ENCODE measurements at regions not wholly inside any gene's neighbourhood (a gene's known extent, or its start where the extent isn't known, plus 50 kb on each side); places are given as distances from the start of the nearest gene placed in this dataset.

GRCh38 chr11:131284041-131284440 is 86.4 kb upstream of the NTM start:
- FAIRE-seq (no peak), DNase-seq (ENCODE audit: low read depth, low spot score) (no peak), ATAC-seq (no peak)
- H3K4me1 ChIP-seq (ENCODE audit: control insufficient read depth, insufficient read depth, low read length), result no peaks in the 10 kb centered on the region
- no TSS peak for BruUV-seq (replicated peaks)
- H3K9ac ChIP-seq (ENCODE audit: control insufficient read depth, insufficient read depth, low read length), result no peak overlapping the region
- intact Hi-C loops (cut with micrococcal nuclease; ENCODE audit: unreplicated experiment) (no loop called here), in situ Hi-C loops (cut with MboI) (no loop called here)
- ChIA-PET RAD21 (ENCODE audit: unreplicated experiment) (no interaction called here), SMC1A (ENCODE audit: uncharacterized antibody, unreplicated experiment) (interaction anchor here (0.9 kb wide), 1 partner anchor 12 kb away, joined by 3 read pairs; no protein-coding TSS in a partner anchor), CTCF (no interaction called here), POLR2A (no interaction called here)
- no peaks in the 10 kb centered on the region for H3K36me3 ChIP-seq (ENCODE audit: control insufficient read depth in 2 of 2, insufficient read depth in 2 of 2, low read length in 1 of 2)
- H3K27ac ChIP-seq (ENCODE audit: control insufficient read depth, insufficient read depth), result no peak overlapping the region
- no peaks in the 10 kb centered on the region for H4K20me1 ChIP-seq (ENCODE audit: control insufficient read depth, insufficient read depth)
- no peak overlapping the region for H3K4me2 ChIP-seq (ENCODE audit: control insufficient read depth, insufficient read depth)
- TF ChIP-seq EGR1 (IDR thresholded peaks at IDR 0.05; ENCODE audit: borderline replicate concordance in 1 of 2, low read depth in 2 of 2, low read length in 2 of 2) (no peak), GATAD2B (conservative IDR thresholded peaks at IDR 0.05; ENCODE audit: low read depth) (no peak), MAX (IDR thresholded peaks at IDR 0.05; ENCODE audit: low read depth, low read length) (no peak), ZNF687 (IDR thresholded peaks at IDR 0.05) (no peak), POLR2A (IDR thresholded peaks at IDR 0.05; ENCODE audit: low read depth, low read length) (no peak), SREBF1 (IDR thresholded peaks at IDR 0.05; ENCODE audit: low read length) (no peak), USF2 (IDR thresholded peaks at IDR 0.05; ENCODE audit: borderline replicate concordance, low read depth, low read length) (no peak), CEBPZ (IDR thresholded peaks at IDR 0.05; ENCODE audit: low read depth, low read length) (no peak), SMARCA5 (IDR thresholded peaks at IDR 0.05) (no peak), RELB (IDR thresholded peaks at IDR 0.05; ENCODE audit: low read depth) (no peak), FOXK2 (IDR thresholded peaks at IDR 0.05) (no peak), PML (IDR thresholded peaks at IDR 0.05; ENCODE audit: low read length) (no peak), ZNF274 (IDR thresholded peaks at IDR 0.05; ENCODE audit: insufficient read depth, insufficient read length) (no peak), RBBP5 (conservative IDR thresholded peaks at IDR 0.05) (no peak), ZNF384 (IDR thresholded peaks at IDR 0.05; ENCODE audit: borderline replicate concordance, low read depth, low read length) (no peak), YY1 (IDR thresholded peaks at IDR 0.05; ENCODE audit: low read depth, low read length) (no peak)
- WGBS (ENCODE audit: insufficient coverage, insufficient replicate concordance, low lambda C conversion rate, missing lambda C conversion rate), result 8% methylated on average over 6 of the region's 6 CpGs
- H3K9me3 ChIP-seq (replicated peaks; ENCODE audit: control insufficient read depth, insufficient read depth, low read length), result no peaks in the 10 kb centered on the region
- no peaks in the 10 kb centered on the region for H3K79me2 ChIP-seq (ENCODE audit: control insufficient read depth, insufficient read depth, low read length)
- H2AFZ ChIP-seq (ENCODE audit: control insufficient read depth, low read depth, low read length), result no peak overlapping the region
- H3K27me3 ChIP-seq (replicated peaks in 1 of 2; ENCODE audit: control insufficient read depth in 2 of 2, insufficient read depth in 2 of 2, low read length in 1 of 2), result no peaks in the 10 kb centered on the region
- H3K4me3 ChIP-seq, result no peak overlapping the region

All from GM12878 (cell line).